ENCODE measurements at regions not wholly inside any gene's neighbourhood (a gene's known extent, or its start where the extent isn't known, plus 50 kb on each side); places are given as distances from the start of the nearest gene placed in this dataset.

GRCh38 chr6:71588490-71588889 lies 297.9 kb upstream of the RIMS1 start:
- DNase-seq, result no peak
- no peak overlapping the region for H3K27ac ChIP-seq
- H3K36me3 ChIP-seq (replicated peaks in 1 of 2), result no peaks in the 10 kb centered on the region
- no peaks in the 10 kb centered on the region for H3K4me1 ChIP-seq (replicated peaks in 1 of 2)
- intact Hi-C loops (cut with DNase I), result no loop called here
- WGBS, 4 donors, result 17 to 28% (median 22%) methylated on average over 21 to 28 of the region's 28 CpGs
- no peak overlapping the region for H3K4me3 ChIP-seq
- no peaks in the 10 kb centered on the region for H3K9me3 ChIP-seq (replicated peaks in 1 of 3)
- TF ChIP-seq CTCF (IDR thresholded peaks at IDR 0.05), result no peak
- TF ChIP-seq POLR2A (IDR thresholded peaks at IDR 0.05), result no peak
- no peaks in the 10 kb centered on the region for H3K27me3 ChIP-seq

DNA sequence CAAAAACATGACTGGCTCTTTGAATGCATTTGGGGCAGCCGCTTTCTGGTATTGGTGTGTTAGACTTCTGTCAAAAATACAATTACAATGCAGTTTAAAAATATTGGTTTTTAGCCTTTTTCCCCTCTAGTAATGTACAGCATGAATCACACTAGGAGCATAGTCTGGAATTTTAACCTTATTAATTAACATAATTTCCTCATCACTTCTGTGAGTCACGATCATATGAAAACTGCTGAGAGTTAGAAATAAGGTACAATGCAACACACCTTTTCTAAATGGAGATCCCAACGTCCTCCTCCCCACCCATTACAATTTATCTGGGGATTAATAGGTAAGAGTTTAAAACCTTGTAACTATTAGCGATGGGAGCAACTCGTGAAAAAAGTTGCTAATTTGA lies 297.1 kb upstream of the RIMS1 start:
- Histone ChIP-seq H3K9me3 (replicated peaks in 1 of 3) (no peaks in the 10 kb centered on the region), H3K36me3 (replicated peaks in 1 of 2) (no peaks in the 10 kb centered on the region), H3K4me3 (no peak overlapping the region), H3K27me3 (no peaks in the 10 kb centered on the region), H3K4me1 (replicated peaks in 1 of 2) (no peaks in the 10 kb centered on the region), H3K27ac (no peak overlapping the region)
- DNase-seq, result no peak
- no peak for TF ChIP-seq CTCF (IDR thresholded peaks at IDR 0.05)
- no peak for TF ChIP-seq POLR2A (IDR thresholded peaks at IDR 0.05)
- intact Hi-C loops (cut with DNase I), result no loop called here
- 69 to 77% (median 72%) methylated on average over 5 of the region's 5 CpGs for WGBS, 4 donors

DNA sequence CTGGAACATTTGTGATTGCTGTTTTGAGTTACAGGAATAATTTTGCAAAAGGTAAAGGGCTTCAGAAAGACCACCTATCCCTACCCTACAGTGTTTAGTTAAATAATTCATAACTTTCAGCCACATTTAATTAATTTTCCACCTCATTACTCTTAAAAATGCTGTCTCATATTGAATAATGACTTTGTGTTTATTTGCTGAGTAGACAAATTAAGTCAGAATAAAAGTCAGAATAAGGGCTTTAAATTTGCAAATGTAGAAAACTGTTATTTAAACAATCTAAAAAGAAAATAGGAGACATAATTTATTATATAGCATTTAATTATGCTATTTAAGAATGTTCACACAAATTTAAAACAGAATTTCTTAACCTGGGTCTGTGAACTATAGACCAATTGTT lies 293.7 kb upstream of the RIMS1 start:
- no peak for DNase-seq
- no peak overlapping the region for H3K27ac ChIP-seq
- no peaks in the 10 kb centered on the region for H3K9me3 ChIP-seq (replicated peaks in 1 of 3)
- intact Hi-C loops (cut with DNase I), result no loop called here
- no peak overlapping the region for H3K4me3 ChIP-seq
- no peaks in the 10 kb centered on the region for H3K4me1 ChIP-seq (replicated peaks in 1 of 2)
- H3K36me3 ChIP-seq (replicated peaks in 1 of 2), result no peaks in the 10 kb centered on the region
- no peaks in the 10 kb centered on the region for H3K27me3 ChIP-seq
- TF ChIP-seq POLR2A (IDR thresholded peaks at IDR 0.05), result no peak
- TF ChIP-seq CTCF (IDR thresholded peaks at IDR 0.05), result no peak

DNA sequence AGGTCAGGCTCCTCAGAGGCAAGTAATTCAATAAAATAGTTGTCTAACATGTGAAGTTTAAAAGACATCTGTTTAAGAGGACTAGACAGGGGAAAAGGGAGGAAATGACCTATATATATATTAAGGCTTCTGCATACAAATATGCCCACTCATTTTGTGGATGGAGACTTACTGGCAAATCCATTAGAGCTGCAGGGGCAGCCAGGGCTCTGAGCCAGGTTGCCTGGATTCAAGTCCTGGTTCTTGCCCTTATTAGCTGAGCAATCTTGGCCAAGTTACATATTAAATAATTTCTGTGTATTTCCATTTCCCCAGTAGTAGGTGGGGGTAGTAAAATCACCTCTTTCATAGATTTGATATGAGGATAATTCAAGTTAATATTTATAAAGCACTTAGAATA lies 287.0 kb upstream of the RIMS1 start:
- no peak for DNase-seq
- Histone ChIP-seq H3K36me3 (replicated peaks in 1 of 2) (no peaks in the 10 kb centered on the region), H3K4me3 (no peak overlapping the region), H3K27ac (no peak overlapping the region), H3K9me3 (replicated peaks in 1 of 3) (no peaks in the 10 kb centered on the region), H3K27me3 (no peaks in the 10 kb centered on the region), H3K4me1 (replicated peaks in 1 of 2) (no peaks in the 10 kb centered on the region)
- intact Hi-C loops (cut with DNase I), result no loop called here
- TF ChIP-seq POLR2A (IDR thresholded peaks at IDR 0.05), result no peak
- no peak for TF ChIP-seq CTCF (IDR thresholded peaks at IDR 0.05)
